B cell (primary cell): ENCODE measurements at regions not wholly inside any gene's neighbourhood (a gene's known extent, or its start where the extent isn't known, plus 50 kb on each side); places are given as distances from the start of the nearest gene placed in this dataset.

Experiments used
- ATAC-seq: fragments of 200-7000 bp; cut with Tn5 transposase; one replicate; pipeline ENCODE4 v1.10.0; 2021; ENCODE audit warnings: low read depth, mild to moderate bottlenecking, moderate number of reproducible peaks, moderate library complexity
- CTCF ChIA-PET: fragments of 350-600 bp; sonication (Branson Sonifier 250); formaldehyde crosslinking; loops from one replicate; lab custom pipeline; 2021; ENCODE audit warnings: antibody characterized with exemption, inconsistent platforms; lab: Charles Lee
- POLR2A ChIA-PET: fragments of 350-600 bp; sonication (Branson Sonifier 250); formaldehyde crosslinking; loops from one replicate; lab custom pipeline; 2021; ENCODE audit warnings: antibody characterized with exemption; lab: Charles Lee
- DNase-seq: peaks from one replicate; pipeline ENCODE4 v3.0.0; 2013
- H2AFZ ChIP-seq: 2 replicates; pipeline ENCODE4 v1.6.1; 2012; ENCODE audit warnings: mild to moderate bottlenecking, low read depth, low read length; ENCODE audit not compliant: insufficient read depth, poor library complexity, severe bottlenecking
- H3K27ac ChIP-seq, 2 donors: 1 replicate in 1 of 2; 2 replicates in 1 of 2; pipeline ENCODE4 v1.5.1; 2012 to 2013; ENCODE audit warnings: low read length in 2 of 2, mild to moderate bottlenecking in 2 of 2, moderate library complexity in 1 of 2
- H3K27me3 ChIP-seq, 4 experiments: fragments of 200-600 bp in 1 of 4; sonication (generic) in 1 of 4; replicated peaks in 1 of 4; 1 replicate in 2 of 4; 2 replicates in 2 of 4; pipeline versions ENCODE4 v1.6.1 to v1.7.0; 2013 to 2016; ENCODE audit warnings: low read length in 3 of 4, mild to moderate bottlenecking in 2 of 4, mixed read lengths in 1 of 4, moderate library complexity in 1 of 4; ENCODE audit not compliant: insufficient read depth in 4 of 4, control insufficient read depth in 3 of 4; ENCODE audit errors: control extremely low read depth in 1 of 4
- H3K36me3 ChIP-seq, 2 experiments: replicated peaks in 1 of 2; 1 replicate in 1 of 2; 2 replicates in 1 of 2; pipeline versions ENCODE4 v1.6.1 to v1.7.1; 2013; ENCODE audit warnings: low read length in 1 of 2; ENCODE audit not compliant: insufficient read depth in 2 of 2, control insufficient read depth in 1 of 2; ENCODE audit errors: control extremely low read depth in 1 of 2, extremely low read depth in 1 of 2
- H3K4me1 ChIP-seq, 2 donors: fragments of 200-600 bp in 1 of 2; sonication (generic) in 1 of 2; 1 replicate in 1 of 2; 2 replicates in 1 of 2; pipeline versions ENCODE4 v1.5.1 to v1.6.1; 2013 to 2017; ENCODE audit warnings: low read length in 2 of 2; ENCODE audit not compliant: control insufficient read depth in 2 of 2, insufficient read depth in 2 of 2
- H3K4me2 ChIP-seq: replicated peaks from 2 replicates; pipeline ENCODE3; 2012; ENCODE audit warnings: mild to moderate bottlenecking, low read depth, low read length; ENCODE audit not compliant: poor library complexity, severe bottlenecking
- H3K4me3 ChIP-seq, 5 experiments: fragments of 200-600 bp in 1 of 5; sonication (generic) in 1 of 5; 1 replicate in 3 of 5; 2 replicates in 2 of 5; pipeline versions ENCODE4 v1.5.1 to v1.7.0; 2011 to 2016; ENCODE audit warnings: low read length in 4 of 5, mild to moderate bottlenecking in 4 of 5, low read depth in 2 of 5, control low read depth in 1 of 5, moderate library complexity in 1 of 5; ENCODE audit not compliant: insufficient read depth in 1 of 5; ENCODE audit errors: control extremely low read depth in 1 of 5, extremely low read depth in 1 of 5
- H3K79me2 ChIP-seq: fragments of 200-600 bp; sonication (generic); one replicate; pipeline ENCODE4 v1.6.0; 2016; ENCODE audit warnings: low read length; ENCODE audit not compliant: control insufficient read depth, insufficient read depth
- H3K9ac ChIP-seq: fragments of 200-600 bp; sonication (generic); 2 replicates; pipeline ENCODE4 v1.6.1; 2017; ENCODE audit warnings: mild to moderate bottlenecking, low read length, moderate library complexity
- H3K9me3 ChIP-seq, 3 donors: one replicate each; pipeline versions ENCODE4 v1.6.1 to v1.7.1; 2013; ENCODE audit warnings: low read length in 2 of 3; ENCODE audit not compliant: control insufficient read depth in 2 of 3, insufficient read depth in 1 of 3; ENCODE audit errors: control extremely low read depth in 1 of 3
- H4K20me1 ChIP-seq: 2 replicates; pipeline ENCODE4 v1.6.0; 2012; ENCODE audit warnings: mild to moderate bottlenecking, low read length; ENCODE audit not compliant: insufficient read depth, control insufficient read depth, poor library complexity, severe bottlenecking
- H3K27ac Mint-ChIP-seq: one replicate; pipeline ENCODE4 v1.8.0; 2021; ENCODE audit warnings: mixed read lengths
- H3K27me3 Mint-ChIP-seq: one replicate; pipeline ENCODE4 v1.8.0; 2021; ENCODE audit warnings: mixed read lengths
- H3K4me1 Mint-ChIP-seq: one replicate; pipeline ENCODE4 v1.8.0; 2021; ENCODE audit warnings: mixed read lengths
- H3K4me3 Mint-ChIP-seq: one replicate; pipeline ENCODE4 v1.8.0; 2021; ENCODE audit warnings: mixed read lengths
- H3K9me3 Mint-ChIP-seq: one replicate; pipeline ENCODE4 v1.8.0; 2022; ENCODE audit warnings: mixed read lengths; ENCODE audit not compliant: insufficient read depth
- CTCF ChIP-seq: fragments of 200-600 bp; IDR thresholded peaks from one replicate; pipeline ENCODE4 v1.8.0; 2022; ENCODE audit warnings: antibody characterized with exemption, mild to moderate bottlenecking
- EZH2 ChIP-seq: IDR thresholded peaks from 2 replicates; pipeline ENCODE4 v1.6.1; 2012; ENCODE audit warnings: borderline replicate concordance, low read depth, mild to moderate bottlenecking, moderate library complexity, low read length; ENCODE audit not compliant: insufficient read depth, poor library complexity, severe bottlenecking
- WGBS: methylation state at CpG from one replicate; pipeline ENCODE4 v1.1.5; 2013; ENCODE audit warnings: missing lambda C conversion rate; ENCODE audit not compliant: insufficient coverage; 5-methylcytosine and 5-hydroxymethylcytosine counted together
- intact Hi-C: fragments of 100-400 bp; cut with micrococcal nuclease; formaldehyde crosslinking; loops from one replicate; pipeline ENCODE4 v1.10.0; 2022

- H3K4me3 Mint-ChIP-seq: no peak overlapping the region
Observed at GRCh38 chr5:86070719-86071118, 547.0 kb upstream of the COX7C start.

GRCh38 chr5:86074297-86074696 lies 543.4 kb upstream of the COX7C start:
- Histone ChIP-seq H3K79me2 (no peaks in the 10 kb centered on the region), H3K27ac (no peak overlapping the region), H3K9ac (no peak overlapping the region), H3K36me3 (no peaks in the 10 kb centered on the region), H3K27me3 (no peaks in the 10 kb centered on the region), H4K20me1 (no peaks in the 10 kb centered on the region), H3K4me2 (no peak overlapping the region), H3K4me1 (no peaks in the 10 kb centered on the region), H3K4me3 (no peak overlapping the region), H3K9me3 (no peaks in the 10 kb centered on the region), H2AFZ (no peak overlapping the region)
- H3K4me1 Mint-ChIP-seq: no peaks in the 10 kb centered on the region
- no peaks in the 10 kb centered on the region for H3K9me3 Mint-ChIP-seq
- no peak overlapping the region for H3K4me3 Mint-ChIP-seq
- 75% methylated on average over 2 of the region's 3 CpGs for WGBS
- ChIA-PET POLR2A (no interaction called here), CTCF (no interaction called here)
- ATAC-seq (no peak), DNase-seq (no peak)
- intact Hi-C loops: no loop called here
- TF ChIP-seq CTCF (no peak), EZH2 (no peak)
- H3K27me3 Mint-ChIP-seq: no peaks in the 10 kb centered on the region
- H3K27ac Mint-ChIP-seq: no peak overlapping the region

More at GRCh38 chr5:86070719-86071118, 547.0 kb upstream of the COX7C start:
- WGBS: no CpG with 5 or more reads among the region's 1 CpG
- DNase-seq (no peak), ATAC-seq (no peak)
- H3K4me1 ChIP-seq: no peaks in the 10 kb centered on the region
- Mint-ChIP-seq H3K9me3 (no peaks in the 10 kb centered on the region), H3K4me1 (no peaks in the 10 kb centered on the region), H3K27ac (no peak overlapping the region), H3K27me3 (no peaks in the 10 kb centered on the region)
- H3K36me3 ChIP-seq: no peaks in the 10 kb centered on the region
- ChIA-PET POLR2A (no interaction called here), CTCF (no interaction called here)
- H3K27ac ChIP-seq: no peak overlapping the region
- H3K4me2 ChIP-seq: no peak overlapping the region
- H3K79me2 ChIP-seq: no peaks in the 10 kb centered on the region
- no peak overlapping the region for H3K4me3 ChIP-seq
- TF ChIP-seq CTCF (no peak), EZH2 (no peak)
- H4K20me1 ChIP-seq: no peaks in the 10 kb centered on the region
- intact Hi-C loops: no loop called here
- H3K9ac ChIP-seq: no peak overlapping the region
- no peaks in the 10 kb centered on the region for H3K9me3 ChIP-seq
- no peaks in the 10 kb centered on the region for H3K27me3 ChIP-seq
- H2AFZ ChIP-seq: no peak overlapping the region
